HEK293 (cell line): ENCODE measurements at regions not wholly inside any gene's neighbourhood (a gene's known extent, or its start where the extent isn't known, plus 50 kb on each side); places are given as distances from the start of the nearest gene placed in this dataset.
A peak's percentile ranks its signal among the peaks of the same experiment; 100 is the strongest.

ENCODE experiments used
- CTCF ChIA-PET: fragments of 350-600 bp; formaldehyde crosslinking; extraction: SDS; loops from one replicate; lab custom pipeline; 2021; ENCODE audit warnings: antibody characterized with exemption; lab: Yijun Ruan, JAX
- POLR2A ChIA-PET: fragments of 300-600 bp; formaldehyde crosslinking; extraction: SDS; loops from one replicate; lab custom pipeline; 2020; ENCODE audit warnings: antibody characterized with exemption, inconsistent platforms; lab: Yijun Ruan, JAX
- H3K27ac ChIP-seq: fragments of 200-500 bp; sonication (Bioruptor generic); 2 replicates; pipeline ENCODE4 v1.5.1; 2014; ENCODE audit warnings: low read depth, low read length, control low read depth, inconsistent platforms; ENCODE audit errors: extremely low read depth
- H3K36me3 ChIP-seq, 2 experiments: fragments of 200-500 bp in 1 of 2; sonication (Bioruptor generic) in 1 of 2; 1 replicate in 1 of 2; 2 replicates in 1 of 2; pipeline ENCODE4 v1.5.1; 2014 to 2017; ENCODE audit warnings: inconsistent platforms in 2 of 2, low read length in 2 of 2; ENCODE audit not compliant: control insufficient read depth in 2 of 2, insufficient read depth in 1 of 2
- H3K4me1 ChIP-seq: fragments of 200-500 bp; sonication (Bioruptor generic); 2 replicates; pipeline ENCODE4 v1.5.1; 2014; ENCODE audit warnings: mild to moderate bottlenecking, low read length, inconsistent platforms; ENCODE audit not compliant: control insufficient read depth, insufficient read depth
- H3K4me3 ChIP-seq: 2 replicates; pipeline ENCODE4 v1.5.1; 2011; ENCODE audit warnings: low read depth, mild to moderate bottlenecking, control low read depth, low read length, moderate library complexity
- H3K9me3 ChIP-seq: fragments of 200-500 bp; sonication (Bioruptor generic); 2 replicates; pipeline ENCODE4 v1.5.1; 2014; ENCODE audit warnings: low read depth, low read length, inconsistent platforms; ENCODE audit not compliant: control insufficient read depth, insufficient read depth
- BCL11B ChIP-seq: fragments of 450-650 bp; formaldehyde crosslinking; IDR thresholded peaks from 2 replicates; pipeline ENCODE4 v1.5.1; 2016; ENCODE audit warnings: low read depth, missing biosample characterization, missing genetic modification characterization
- ELK4 ChIP-seq: IDR thresholded peaks from 2 replicates; pipeline ENCODE4 v1.6.1; 2011; ENCODE audit warnings: mild to moderate bottlenecking, low read depth, low read length, borderline replicate concordance
- GLI4 ChIP-seq: fragments of 450-650 bp; formaldehyde crosslinking; IDR thresholded peaks from 2 replicates; pipeline ENCODE4 v1.5.1; 2016; ENCODE audit warnings: missing biosample characterization, missing genetic modification characterization
- HOXA7 ChIP-seq: sonication (generic); formaldehyde crosslinking; IDR thresholded peaks from 2 replicates; pipeline ENCODE4 v1.8.1; 2022; ENCODE audit warnings: missing genetic modification reagents, borderline replicate concordance
- KLF16 ChIP-seq: fragments of 450-650 bp; formaldehyde crosslinking; IDR thresholded peaks from 2 replicates; pipeline ENCODE4 v1.5.1; 2017; ENCODE audit warnings: missing biosample characterization, missing genetic modification characterization
- RBAK ChIP-seq: fragments of 450-650 bp; formaldehyde crosslinking; IDR thresholded peaks from 2 replicates; pipeline ENCODE4 v1.5.1; 2016; ENCODE audit warnings: missing biosample characterization, missing genetic modification characterization
- SP3 ChIP-seq: fragments of 450-650 bp; formaldehyde crosslinking; IDR thresholded peaks from 2 replicates; pipeline ENCODE4 v1.5.1; 2016; ENCODE audit warnings: missing biosample characterization, missing genetic modification characterization
- TRIM28 ChIP-seq: IDR thresholded peaks from 2 replicates; pipeline ENCODE4 v1.6.1; 2011; ENCODE audit warnings: low read length, control low read depth, borderline replicate concordance
- ZNF121 ChIP-seq: fragments of 450-650 bp; formaldehyde crosslinking; IDR thresholded peaks from 2 replicates; pipeline ENCODE4 v1.5.1; 2016; ENCODE audit warnings: missing biosample characterization, missing genetic modification characterization
- ZNF138 ChIP-seq: fragments of 450-650 bp; formaldehyde crosslinking; IDR thresholded peaks from 2 replicates; pipeline ENCODE4 v1.5.1; 2016; ENCODE audit warnings: missing biosample characterization, missing genetic modification characterization, borderline replicate concordance
- ZNF146 ChIP-seq: fragments of 450-650 bp; formaldehyde crosslinking; IDR thresholded peaks from 2 replicates; pipeline ENCODE4 v1.5.1; 2016; ENCODE audit warnings: missing biosample characterization, missing genetic modification characterization
- ZNF223 ChIP-seq: fragments of 450-650 bp; formaldehyde crosslinking; IDR thresholded peaks from 2 replicates; pipeline ENCODE4 v1.5.1; 2016; ENCODE audit warnings: missing biosample characterization, missing genetic modification characterization
- ZNF23 ChIP-seq: fragments of 450-650 bp; formaldehyde crosslinking; IDR thresholded peaks from 2 replicates; pipeline ENCODE4 v1.5.1; 2016; ENCODE audit warnings: missing biosample characterization, missing genetic modification characterization, borderline replicate concordance
- ZNF24 ChIP-seq: fragments of 450-650 bp; formaldehyde crosslinking; IDR thresholded peaks from 2 replicates; pipeline ENCODE4 v1.5.1; 2016; ENCODE audit warnings: missing biosample characterization, missing genetic modification characterization
- ZNF26 ChIP-seq: fragments of 450-650 bp; formaldehyde crosslinking; IDR thresholded peaks from 2 replicates; pipeline ENCODE4 v1.5.1; 2016; ENCODE audit warnings: missing biosample characterization, missing genetic modification characterization
- ZNF311 ChIP-seq: fragments of 450-650 bp; formaldehyde crosslinking; IDR thresholded peaks from 2 replicates; pipeline ENCODE4 v1.5.1; 2017; ENCODE audit warnings: missing biosample characterization, missing genetic modification characterization, borderline replicate concordance
- ZNF426 ChIP-seq: fragments of 450-650 bp; formaldehyde crosslinking; IDR thresholded peaks from 2 replicates; pipeline ENCODE4 v1.5.1; 2017; ENCODE audit warnings: missing biosample characterization, missing genetic modification characterization, mild to moderate bottlenecking, inconsistent platforms, moderate library complexity
- ZNF558 ChIP-seq: fragments of 450-650 bp; formaldehyde crosslinking; IDR thresholded peaks from 2 replicates; pipeline ENCODE4 v1.5.1; 2016; ENCODE audit warnings: missing biosample characterization, missing genetic modification characterization
- ZNF596 ChIP-seq: fragments of 450-650 bp; IDR thresholded peaks from 2 replicates; pipeline ENCODE4 v1.5.0; 2018; ENCODE audit warnings: missing biosample characterization, mild to moderate bottlenecking, missing genetic modification characterization, moderate library complexity
- ZNF654 ChIP-seq: fragments of 450-650 bp; formaldehyde crosslinking; IDR thresholded peaks from 2 replicates; pipeline ENCODE4 v1.5.1; 2016; ENCODE audit warnings: low read depth, missing biosample characterization, missing genetic modification characterization
- ZNF660 ChIP-seq: fragments of 450-650 bp; IDR thresholded peaks from 2 replicates; pipeline ENCODE4 v1.5.1; 2018; ENCODE audit warnings: missing biosample characterization, mild to moderate bottlenecking, missing genetic modification characterization
- ZNF677 ChIP-seq: fragments of 450-650 bp; IDR thresholded peaks from 2 replicates; pipeline ENCODE4 v1.5.0; 2018; ENCODE audit warnings: missing biosample characterization, mild to moderate bottlenecking, missing genetic modification characterization, moderate library complexity
- ZNF791 ChIP-seq: fragments of 450-650 bp; formaldehyde crosslinking; IDR thresholded peaks from 2 replicates; pipeline ENCODE4 v1.5.1; 2016; ENCODE audit warnings: missing biosample characterization, missing genetic modification characterization
- ZNF837 ChIP-seq: fragments of 450-650 bp; formaldehyde crosslinking; IDR thresholded peaks from 2 replicates; pipeline ENCODE4 v1.5.1; 2016; ENCODE audit warnings: missing biosample characterization, missing genetic modification characterization
- ZSCAN4 ChIP-seq: fragments of 450-650 bp; formaldehyde crosslinking; IDR thresholded peaks from 2 replicates; pipeline ENCODE4 v1.5.1; 2017; ENCODE audit warnings: missing biosample characterization, missing genetic modification characterization
- TF ChIP-seq, protein P1 (sequence below): fragments of 450-650 bp; formaldehyde crosslinking; IDR thresholded peaks from 2 replicates; pipeline ENCODE4 v1.5.1; 2016; ENCODE audit warnings: missing biosample characterization, missing genetic modification characterization

DNA sequence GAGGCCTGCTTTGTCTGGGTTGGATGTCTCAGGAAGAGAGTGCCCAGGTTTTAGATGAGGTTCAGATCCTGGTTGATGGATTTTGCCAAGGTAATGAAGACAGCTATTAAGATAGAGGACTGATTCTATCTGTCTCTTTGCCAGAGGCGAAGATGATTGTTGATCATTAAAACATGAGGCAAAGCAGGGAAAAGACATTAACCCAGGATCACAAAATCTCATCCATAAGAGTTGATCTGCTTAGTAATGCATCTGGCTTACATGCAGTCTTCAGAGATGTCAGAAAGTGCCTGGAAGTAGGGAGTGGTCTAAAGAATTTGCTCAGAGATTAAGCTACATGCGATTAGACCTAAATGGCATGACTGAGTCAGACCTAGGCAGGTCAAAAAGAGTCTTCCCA is 229.6 kb upstream of the PLD5 start (continued):
- TF ChIP-seq ELK4 = no peak
- no peak for TF ChIP-seq ZNF23
- TF ChIP-seq ZNF837 (tag by site-specific recombination) = no peak
- no peak for TF ChIP-seq GLI4 (tag by site-specific recombination)
- no peak for TF ChIP-seq ZNF791 (tag by site-specific recombination)
- TF ChIP-seq ZNF146 (tag by site-specific recombination) = no peak
- TF ChIP-seq KLF16 = no peak
- TF ChIP-seq ZNF26 (tag by site-specific recombination) = no peak
- no peak for TF ChIP-seq ZNF660 (tag by site-specific recombination)
- TF ChIP-seq ZNF311 (tag by site-specific recombination) = no peak
- TF ChIP-seq, all 188 proteins: peak for 0

DNA sequence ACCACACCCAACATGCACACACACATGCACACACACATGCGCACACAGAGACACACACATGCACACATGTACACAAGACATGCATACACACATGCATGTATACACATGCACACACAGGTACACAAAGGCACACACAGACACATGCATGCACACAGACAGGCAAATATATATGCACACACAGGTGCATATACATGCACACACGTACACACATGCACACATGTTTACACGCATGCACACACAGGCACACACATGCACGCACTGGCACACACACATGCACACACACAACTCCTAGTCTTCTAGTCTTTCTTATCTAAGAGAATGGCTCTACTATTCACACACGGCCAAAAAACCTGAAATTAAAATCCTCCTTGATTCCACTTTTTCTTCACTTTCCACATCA is 222.7 kb upstream of the PLD5 start:
- POLR2A ChIA-PET = no interaction called here
- TF ChIP-seq ZNF138 (tag by site-specific recombination) = no peak
- TF ChIP-seq ZSCAN4 (tag by site-specific recombination) = peak; percentile 96

GRCh38 chr1:242745079-242745478 is 220.6 kb upstream of the PLD5 start:
- CTCF ChIA-PET = no interaction called here
- Histone ChIP-seq H3K4me3 (no peak overlapping the region), H3K4me1 (no peaks in the 10 kb centered on the region), H3K27ac (no peak overlapping the region), H3K9me3 (no peaks in the 10 kb centered on the region), H3K36me3 (no peaks in the 10 kb centered on the region)
- POLR2A ChIA-PET = no interaction called here
- no peak for TF ChIP-seq SP3 (tag by site-specific recombination)
- TF ChIP-seq TRIM28 = no peak
- TF ChIP-seq HOXA7 (CRISPR knock-in tag) = no peak
- no peak for TF ChIP-seq RBAK (tag by site-specific recombination)
- no peak for TF ChIP-seq ZNF654 (tag by site-specific recombination)
- TF ChIP-seq ZNF558 (tag by site-specific recombination) = no peak
- no peak for TF ChIP-seq ZNF837 (tag by site-specific recombination)
- TF ChIP-seq, protein P1, sequence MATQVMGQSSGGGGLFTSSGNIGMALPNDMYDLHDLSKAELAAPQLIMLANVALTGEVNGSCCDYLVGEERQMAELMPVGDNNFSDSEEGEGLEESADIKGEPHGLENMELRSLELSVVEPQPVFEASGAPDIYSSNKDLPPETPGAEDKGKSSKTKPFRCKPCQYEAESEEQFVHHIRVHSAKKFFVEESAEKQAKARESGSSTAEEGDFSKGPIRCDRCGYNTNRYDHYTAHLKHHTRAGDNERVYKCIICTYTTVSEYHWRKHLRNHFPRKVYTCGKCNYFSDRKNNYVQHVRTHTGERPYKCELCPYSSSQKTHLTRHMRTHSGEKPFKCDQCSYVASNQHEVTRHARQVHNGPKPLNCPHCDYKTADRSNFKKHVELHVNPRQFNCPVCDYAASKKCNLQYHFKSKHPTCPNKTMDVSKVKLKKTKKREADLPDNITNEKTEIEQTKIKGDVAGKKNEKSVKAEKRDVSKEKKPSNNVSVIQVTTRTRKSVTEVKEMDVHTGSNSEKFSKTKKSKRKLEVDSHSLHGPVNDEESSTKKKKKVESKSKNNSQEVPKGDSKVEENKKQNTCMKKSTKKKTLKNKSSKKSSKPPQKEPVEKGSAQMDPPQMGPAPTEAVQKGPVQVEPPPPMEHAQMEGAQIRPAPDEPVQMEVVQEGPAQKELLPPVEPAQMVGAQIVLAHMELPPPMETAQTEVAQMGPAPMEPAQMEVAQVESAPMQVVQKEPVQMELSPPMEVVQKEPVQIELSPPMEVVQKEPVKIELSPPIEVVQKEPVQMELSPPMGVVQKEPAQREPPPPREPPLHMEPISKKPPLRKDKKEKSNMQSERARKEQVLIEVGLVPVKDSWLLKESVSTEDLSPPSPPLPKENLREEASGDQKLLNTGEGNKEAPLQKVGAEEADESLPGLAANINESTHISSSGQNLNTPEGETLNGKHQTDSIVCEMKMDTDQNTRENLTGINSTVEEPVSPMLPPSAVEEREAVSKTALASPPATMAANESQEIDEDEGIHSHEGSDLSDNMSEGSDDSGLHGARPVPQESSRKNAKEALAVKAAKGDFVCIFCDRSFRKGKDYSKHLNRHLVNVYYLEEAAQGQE (tag by site-specific recombination) = no peak
- no peak for TF ChIP-seq ZNF311 (tag by site-specific recombination)
- TF ChIP-seq ZNF223 (tag by site-specific recombination) = no peak
- TF ChIP-seq ZNF121 (tag by site-specific recombination) = no peak
- no peak for TF ChIP-seq ZNF677 (tag by site-specific recombination)
- TF ChIP-seq BCL11B (tag by site-specific recombination) = no peak
- TF ChIP-seq ZNF426 (tag by site-specific recombination) = no peak
- no peak for TF ChIP-seq ZNF596
- no peak for TF ChIP-seq ZNF24 (tag by site-specific recombination)

More for the DNA sequence above, 222.7 kb upstream of the PLD5 start:
- Histone ChIP-seq H3K27ac (no peak overlapping the region), H3K9me3 (no peaks in the 10 kb centered on the region), H3K4me1 (no peaks in the 10 kb centered on the region), H3K4me3 (no peak overlapping the region), H3K36me3 (no peaks in the 10 kb centered on the region)
- CTCF ChIA-PET = no interaction called here
